ENCODE measurements at regions not wholly inside any gene's neighbourhood (a gene's known extent, or its start where the extent isn't known, plus 50 kb on each side); places are given as distances from the start of the nearest gene placed in this dataset.

DNA sequence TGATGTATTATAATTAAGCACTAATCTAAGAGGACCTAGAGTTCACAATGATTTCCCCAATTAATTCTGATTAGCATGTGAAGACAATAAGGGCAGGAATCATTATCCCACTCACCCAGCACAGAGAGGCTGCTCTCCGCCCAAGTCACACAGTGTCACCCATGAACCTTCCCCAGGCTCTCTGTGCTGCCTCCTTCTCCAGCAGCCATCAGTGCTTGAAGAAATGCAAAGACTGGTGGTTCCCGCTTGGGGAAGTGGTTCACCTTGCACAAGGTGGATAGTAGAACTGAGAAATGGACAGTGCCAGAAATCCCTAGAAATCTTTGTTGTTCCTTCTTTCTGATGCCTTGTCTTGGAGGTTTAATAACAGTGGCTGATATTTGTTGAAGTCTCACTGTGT is 401.3 kb downstream of the QKI start:
- intact Hi-C loops (cut with micrococcal nuclease) = no loop called here

More for the DNA sequence above, 401.3 kb downstream of the QKI start:
- dilution Hi-C loops (cut with HindIII; ENCODE audit: low sequenced_read_pairs, unreplicated experiment) = no loop called here
- Histone ChIP-seq H3K9me1 (ENCODE audit: insufficient read depth, low read length) (no peaks in the 10 kb centered on the region), H3K79me1 (ENCODE audit: low read depth in 1 of 2, low read length in 2 of 2) (no peaks in the 10 kb centered on the region), H2BK5ac (ENCODE audit: low read depth, low read length, poor library complexity, severe bottlenecking) (no peak overlapping the region), H3K27me3 (ENCODE audit: control insufficient read depth, insufficient read depth, low read length) (no peaks in the 10 kb centered on the region), H2BK20ac (ENCODE audit: low read depth, low read length) (no peak overlapping the region), H4K5ac (ENCODE audit: low read depth, low read length) (no peak overlapping the region), H3K14ac (replicated peaks; ENCODE audit: low read depth, low read length) (no peak overlapping the region), H2AFZ (replicated peaks; ENCODE audit: low read length, poor library complexity) (no peak overlapping the region), H3K27ac (ENCODE audit: insufficient read depth, low read length) (no peak overlapping the region), H2AK9ac (replicated peaks; ENCODE audit: low read depth, low read length, poor library complexity) (no peak overlapping the region), H3K56ac (ENCODE audit: extremely low read depth, insufficient read depth, low read length) (no peak overlapping the region), H4K20me1 (ENCODE audit: insufficient read depth, low read length) (no peaks in the 10 kb centered on the region), H4K8ac (ENCODE audit: low read depth in 2 of 2, low read length in 2 of 2) (no peak overlapping the region), H3K4me3 (ENCODE audit: insufficient read depth, low read depth, low read length) (no peak overlapping the region), H3K4me1 (ENCODE audit: control insufficient read depth, insufficient read depth, low read length) (peaks cover 6% of the 10 kb centered on the region), H3K4ac (ENCODE audit: low read depth, low read length) (no peak overlapping the region), H2BK15ac (ENCODE audit: low read depth, low read length) (no peak overlapping the region), H2AK5ac (ENCODE audit: low read depth, low read length) (no peak overlapping the region; the same call in 1 of the 2 replicates), H3K23ac (ENCODE audit: low read depth, low read length) (no peak overlapping the region), H3K4me2 (ENCODE audit: low read depth, low read length) (no peak overlapping the region), H3K18ac (ENCODE audit: low read depth, low read length) (no peak overlapping the region), H4K91ac (ENCODE audit: insufficient read depth, low read depth, low read length) (no peak overlapping the region), H3K9ac (ENCODE audit: low read depth, low read length) (no peak overlapping the region), H3K9me3 (ENCODE audit: control insufficient read depth, insufficient read depth, low read length) (no peaks in the 10 kb centered on the region; the same call in 1 of the 2 replicates), H3K36me3 (ENCODE audit: control insufficient read depth, insufficient read depth, low read length) (no peaks in the 10 kb centered on the region), H2BK120ac (ENCODE audit: low read depth, low read length) (no peak overlapping the region)
- no TSS peak for BruUV-seq (replicated peaks)
- CTCF ChIA-PET = interaction anchor here (0.9 kb wide), 1 partner anchor 17 kb away, joined by 4 read pairs; no protein-coding TSS in a partner anchor
- POLR2A ChIA-PET (ENCODE audit: unreplicated experiment) = no interaction called here
- no peak for DNase-seq
- WGBS, 2 experiments (ENCODE audit: extremely low coverage in 2 of 2, insufficient read length in 1 of 2) = no CpG with 5 or more reads among the region's 2 CpGs
- in situ Hi-C loops (cut with MboI; ENCODE audit: low sequenced_read_pairs) = no loop called here
- no peak for TF ChIP-seq CTCF (conservative IDR thresholded peaks at IDR 0.05; ENCODE audit: low read depth, low read length)
- TF ChIP-seq MXI1 (IDR thresholded peaks at IDR 0.05; ENCODE audit: borderline replicate concordance, low read depth, low read length) = no peak
- TF ChIP-seq FOS (IDR thresholded peaks at IDR 0.05; ENCODE audit: low read depth, low read length) = no peak
- TF ChIP-seq CEBPB (IDR thresholded peaks at IDR 0.05; ENCODE audit: low read depth, low read length) = no peak
- no peak for TF ChIP-seq NFE2L2 (IDR thresholded peaks at IDR 0.05; ENCODE audit: low read depth, low read length)
- no peak for TF ChIP-seq MAZ (IDR thresholded peaks at IDR 0.05; ENCODE audit: borderline replicate concordance, low read depth, low read length)
- TF ChIP-seq SMC3 (IDR thresholded peaks at IDR 0.05; ENCODE audit: low read depth, low read length) = no peak
- TF ChIP-seq RAD21 (IDR thresholded peaks at IDR 0.05; ENCODE audit: low read length) = no peak
- ATAC-seq (ENCODE audit: low read depth) = no peak

Measured in IMR-90 (cell line).